OCI-LY7 (cell line): ENCODE measurements at regions not wholly inside any gene's neighbourhood (a gene's known extent, or its start where the extent isn't known, plus 50 kb on each side); places are given as distances from the start of the nearest gene placed in this dataset.

Experiments used
- EZH2phosphoT487 ChIP-seq: fragments of 200-600 bp; sonication (generic); IDR thresholded peaks from 2 replicates; pipeline ENCODE4 v1.6.1; 2018; ENCODE audit warnings: low read depth, borderline replicate concordance, mild to moderate bottlenecking, mixed run types, antibody characterized with exemption, low read length, moderate library complexity, mixed read lengths
- TF ChIP-seq, protein P1 (sequence below): fragments of 200-600 bp; sonication (generic); conservative IDR thresholded peaks from 2 replicates; pipeline ENCODE4 v1.5.1; 2014; ENCODE audit warnings: mild to moderate bottlenecking, antibody characterized with exemption, low read length, moderate library complexity, mixed read lengths

DNA sequence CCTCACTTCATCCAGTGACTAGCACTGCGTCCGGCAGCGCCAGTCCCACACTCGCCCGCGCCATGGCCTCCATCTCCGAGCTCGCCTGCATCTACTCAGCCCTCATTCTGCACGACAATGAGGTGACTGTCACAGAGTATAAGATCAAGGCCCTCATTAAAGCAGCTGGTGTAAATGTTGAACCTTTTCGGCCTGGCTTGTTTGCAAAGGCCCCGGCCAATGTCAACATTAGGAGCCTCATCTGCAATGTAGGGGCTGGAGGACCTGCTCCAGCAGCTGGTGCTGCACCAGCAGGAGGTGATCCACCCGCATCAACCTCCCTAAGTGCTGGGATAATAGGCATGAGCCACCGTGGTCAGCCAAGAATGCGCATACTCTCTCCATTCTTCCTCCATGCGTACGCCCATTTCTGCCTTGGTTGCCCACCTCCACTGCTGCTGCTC is 59.9 kb downstream of the IRF2BPL start:
- TF ChIP-seq, protein P1, sequence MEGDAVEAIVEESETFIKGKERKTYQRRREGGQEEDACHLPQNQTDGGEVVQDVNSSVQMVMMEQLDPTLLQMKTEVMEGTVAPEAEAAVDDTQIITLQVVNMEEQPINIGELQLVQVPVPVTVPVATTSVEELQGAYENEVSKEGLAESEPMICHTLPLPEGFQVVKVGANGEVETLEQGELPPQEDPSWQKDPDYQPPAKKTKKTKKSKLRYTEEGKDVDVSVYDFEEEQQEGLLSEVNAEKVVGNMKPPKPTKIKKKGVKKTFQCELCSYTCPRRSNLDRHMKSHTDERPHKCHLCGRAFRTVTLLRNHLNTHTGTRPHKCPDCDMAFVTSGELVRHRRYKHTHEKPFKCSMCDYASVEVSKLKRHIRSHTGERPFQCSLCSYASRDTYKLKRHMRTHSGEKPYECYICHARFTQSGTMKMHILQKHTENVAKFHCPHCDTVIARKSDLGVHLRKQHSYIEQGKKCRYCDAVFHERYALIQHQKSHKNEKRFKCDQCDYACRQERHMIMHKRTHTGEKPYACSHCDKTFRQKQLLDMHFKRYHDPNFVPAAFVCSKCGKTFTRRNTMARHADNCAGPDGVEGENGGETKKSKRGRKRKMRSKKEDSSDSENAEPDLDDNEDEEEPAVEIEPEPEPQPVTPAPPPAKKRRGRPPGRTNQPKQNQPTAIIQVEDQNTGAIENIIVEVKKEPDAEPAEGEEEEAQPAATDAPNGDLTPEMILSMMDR, result no peak
- no peak for TF ChIP-seq EZH2phosphoT487
